ENCODE measurements at regions not wholly inside any gene's neighbourhood (a gene's known extent, or its start where the extent isn't known, plus 50 kb on each side); places are given as distances from the start of the nearest gene placed in this dataset.

GRCh38 chr2:65688141-65688886, 255.9 kb upstream of the SPRED2 start:
- DNase-seq (ENCODE audit: low spot score) = no peak

- DNase-seq (ENCODE audit: low spot score) = no peak
Observed at GRCh38 chr2:65687614-65688013, 255.2 kb upstream of the SPRED2 start.

GRCh38 chr2:65686928-65687521, 254.6 kb upstream of the SPRED2 start:
- no peak for DNase-seq (ENCODE audit: low spot score)

- DNase-seq (ENCODE audit: low spot score) = no peak
Observed at GRCh38 chr2:65681503-65681902, 249.1 kb upstream of the SPRED2 start.

- DNase-seq (ENCODE audit: low spot score) = no peak
Observed at GRCh38 chr2:65678779-65679391, 246.5 kb upstream of the SPRED2 start.

- no peak for DNase-seq (ENCODE audit: low spot score)
Observed at GRCh38 chr2:65675350-65675749, 243.0 kb upstream of the SPRED2 start.

- DNase-seq (ENCODE audit: low spot score) = no peak
Observed at GRCh38 chr2:65671670-65672242, 239.4 kb upstream of the SPRED2 start.

- DNase-seq (ENCODE audit: low spot score) = no peak
Observed at GRCh38 chr2:65669574-65669973, 237.2 kb upstream of the SPRED2 start.

GRCh38 chr2:65668744-65669143, 236.3 kb upstream of the SPRED2 start:
- DNase-seq (ENCODE audit: low spot score) = no peak

- DNase-seq (ENCODE audit: low spot score) = peak; percentile 3
Observed at GRCh38 chr2:65666156-65666725, 233.8 kb upstream of the SPRED2 start.

- no peak for DNase-seq (ENCODE audit: low spot score)
Observed at GRCh38 chr2:65664931-65665330, 232.5 kb upstream of the SPRED2 start.

- no peak for DNase-seq (ENCODE audit: low spot score)
Observed at GRCh38 chr2:65663831-65664407, 231.5 kb upstream of the SPRED2 start.

- DNase-seq (ENCODE audit: low spot score) = no peak
Observed at GRCh38 chr2:65662654-65663432, 230.4 kb upstream of the SPRED2 start.

- no peak for DNase-seq (ENCODE audit: low spot score)
Observed at GRCh38 chr2:65661980-65662653, 229.7 kb upstream of the SPRED2 start.

GRCh38 chr2:65660340-65660739, 227.9 kb upstream of the SPRED2 start:
- no peak for DNase-seq (ENCODE audit: low spot score)

GRCh38 chr2:65658881-65659280, 226.5 kb upstream of the SPRED2 start:
- no peak for DNase-seq (ENCODE audit: low spot score)

GRCh38 chr2:65658266-65658665, 225.9 kb upstream of the SPRED2 start:
- no peak for DNase-seq (ENCODE audit: low spot score)

- no peak for DNase-seq (ENCODE audit: low spot score)
Observed at GRCh38 chr2:65656160-65656718, 223.8 kb upstream of the SPRED2 start.

GRCh38 chr2:65655000-65655399, 222.6 kb upstream of the SPRED2 start:
- no peak for DNase-seq (ENCODE audit: low spot score)

- no peak for DNase-seq (ENCODE audit: low spot score)
Observed at GRCh38 chr2:65654496-65654895, 222.1 kb upstream of the SPRED2 start.

GRCh38 chr2:65652066-65652465, 219.7 kb upstream of the SPRED2 start:
- no peak for DNase-seq (ENCODE audit: low spot score)
